Testis (tissue), 2 donors: ENCODE measurements at regions not wholly inside any gene's neighbourhood (a gene's known extent, or its start where the extent isn't known, plus 50 kb on each side); places are given as distances from the start of the nearest gene placed in this dataset.

Experiments used
- POLR2A ChIP-seq: fragments of 450-650 bp; IDR thresholded peaks from one replicate; pipeline ENCODE4 v1.6.1; 2017; ENCODE audit warnings: antibody characterized with exemption, mild to moderate bottlenecking, moderate library complexity
- TF ChIP-seq, protein P1 (sequence below), 3 experiments: fragments of 450-650 bp in 2 of 3; fragments of 200-600 bp in 1 of 3; sonication (generic) in 1 of 3; IDR thresholded peaks; one replicate each; pipeline ENCODE4 v1.5.1; 2016 to 2019; ENCODE audit warnings: antibody characterized with exemption in 3 of 3, mild to moderate bottlenecking in 2 of 3, moderate library complexity in 1 of 3

- no peak for TF ChIP-seq POLR2A
- TF ChIP-seq, protein P1, sequence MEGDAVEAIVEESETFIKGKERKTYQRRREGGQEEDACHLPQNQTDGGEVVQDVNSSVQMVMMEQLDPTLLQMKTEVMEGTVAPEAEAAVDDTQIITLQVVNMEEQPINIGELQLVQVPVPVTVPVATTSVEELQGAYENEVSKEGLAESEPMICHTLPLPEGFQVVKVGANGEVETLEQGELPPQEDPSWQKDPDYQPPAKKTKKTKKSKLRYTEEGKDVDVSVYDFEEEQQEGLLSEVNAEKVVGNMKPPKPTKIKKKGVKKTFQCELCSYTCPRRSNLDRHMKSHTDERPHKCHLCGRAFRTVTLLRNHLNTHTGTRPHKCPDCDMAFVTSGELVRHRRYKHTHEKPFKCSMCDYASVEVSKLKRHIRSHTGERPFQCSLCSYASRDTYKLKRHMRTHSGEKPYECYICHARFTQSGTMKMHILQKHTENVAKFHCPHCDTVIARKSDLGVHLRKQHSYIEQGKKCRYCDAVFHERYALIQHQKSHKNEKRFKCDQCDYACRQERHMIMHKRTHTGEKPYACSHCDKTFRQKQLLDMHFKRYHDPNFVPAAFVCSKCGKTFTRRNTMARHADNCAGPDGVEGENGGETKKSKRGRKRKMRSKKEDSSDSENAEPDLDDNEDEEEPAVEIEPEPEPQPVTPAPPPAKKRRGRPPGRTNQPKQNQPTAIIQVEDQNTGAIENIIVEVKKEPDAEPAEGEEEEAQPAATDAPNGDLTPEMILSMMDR (IDR thresholded peaks at IDR 0.05), result no peak
These were observed 354.8 kb downstream of the MID1IP1 start for GRCh38 chrX:39156051-39156450.
